Kasumi-1 (cell line): ENCODE measurements at regions not wholly inside any gene's neighbourhood (a gene's known extent, or its start where the extent isn't known, plus 50 kb on each side); places are given as distances from the start of the nearest gene placed in this dataset.
"Not testable (repeated sequence)": the region's sequence is repeated elsewhere in the genome, so short reads cannot be mapped to it uniquely, and the experiment has no call there.

Experiments used
- DNase-seq, 2 experiments: peaks; one replicate each; lab custom pipeline; 2025; lab: John Stamatoyannopoulos, UW

- no peak for DNase-seq
Measured at GRCh38 chr13:74289861-74290773, 155.9 kb upstream of the KLF12 start.

DNA sequence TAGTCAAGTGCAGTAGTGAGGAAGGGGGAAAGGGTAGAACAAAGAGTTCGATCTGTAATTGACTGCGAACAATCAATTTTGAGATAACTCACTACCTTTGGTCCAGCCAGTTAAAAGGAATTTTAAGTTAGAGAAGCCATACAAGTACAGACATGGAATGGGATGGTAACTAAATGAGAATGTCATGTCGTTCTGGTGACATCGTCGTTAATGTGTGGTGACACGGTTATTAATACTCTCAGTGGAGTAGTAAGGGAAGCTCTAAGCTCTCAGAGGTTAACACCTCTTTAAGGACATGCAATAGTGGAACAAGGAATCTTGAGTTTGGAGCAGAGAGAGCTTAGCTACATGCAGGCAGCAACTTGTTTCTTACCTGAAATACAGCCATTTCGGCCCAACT lies 154.9 kb upstream of the KLF12 start:
- DNase-seq, result no peak

- DNase-seq, result no peak
Measured at GRCh38 chr13:74288361-74288911, 154.2 kb upstream of the KLF12 start.

- DNase-seq, result peak; percentile 58 to 64
Measured at GRCh38 chr13:74287724-74288169, 153.5 kb upstream of the KLF12 start.

GRCh38 chr13:74280795-74281490 lies 146.7 kb upstream of the KLF12 start:
- no peak for DNase-seq

GRCh38 chr13:74280093-74280794 lies 146.0 kb upstream of the KLF12 start:
- no peak for DNase-seq

DNA sequence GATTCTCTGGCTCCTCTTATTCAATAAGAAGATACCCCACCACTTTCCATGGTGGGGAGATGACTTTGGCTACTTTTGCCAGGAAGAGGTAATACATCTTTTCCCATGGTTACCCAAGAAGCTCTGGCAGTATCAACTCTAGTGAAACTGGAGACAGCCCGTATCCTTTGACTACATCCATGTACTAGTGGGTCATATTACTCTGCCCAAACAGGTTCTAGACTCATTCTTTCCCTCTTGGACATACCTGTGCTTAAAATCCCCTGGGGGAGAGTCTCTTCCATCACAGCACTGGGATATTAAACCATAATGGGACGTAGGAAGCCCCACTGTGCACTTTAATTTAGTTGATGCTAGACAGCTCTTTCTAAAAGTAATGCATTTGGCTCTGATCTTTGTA lies 144.7 kb upstream of the KLF12 start:
- DNase-seq, result no peak

- DNase-seq, result no peak
Measured at GRCh38 chr13:74274916-74275315, 140.7 kb upstream of the KLF12 start.

DNA sequence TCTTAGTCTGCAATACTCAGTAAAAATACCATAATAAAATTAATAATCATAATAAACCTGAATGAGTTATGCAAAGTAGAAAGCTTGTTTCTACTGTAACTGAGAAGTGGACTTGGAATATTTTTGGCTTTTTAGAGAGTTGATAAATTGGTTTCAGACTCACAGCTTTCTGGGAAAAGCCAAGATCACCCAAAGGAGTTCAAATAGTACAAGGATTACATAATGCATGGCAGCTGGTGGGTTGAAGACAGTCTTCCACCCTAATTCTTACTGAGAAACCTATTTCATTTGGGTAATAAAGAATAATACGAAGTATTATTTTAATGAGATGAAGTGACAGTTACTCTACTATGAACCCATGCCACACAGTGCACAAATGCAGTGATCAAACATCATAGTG lies 139.4 kb upstream of the KLF12 start:
- no peak for DNase-seq

DNA sequence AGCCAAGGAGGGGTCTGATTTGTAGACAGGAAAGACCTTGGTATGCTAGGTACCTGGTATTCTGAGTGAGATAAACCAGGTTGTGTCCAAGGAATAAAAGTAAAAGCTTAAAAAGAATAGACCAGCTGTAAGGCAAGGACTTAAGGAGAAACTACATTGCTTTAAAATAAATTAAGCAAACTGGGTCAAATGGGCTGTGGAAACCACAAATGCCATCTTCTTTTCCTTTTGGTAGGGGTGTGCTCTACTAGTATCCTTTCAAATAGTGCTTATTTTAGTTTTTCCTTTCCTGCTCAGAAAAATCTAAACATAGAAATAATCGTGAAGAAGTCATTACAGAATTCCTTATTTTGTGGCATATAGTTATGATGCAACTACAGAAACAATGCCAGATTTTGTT lies 138.6 kb upstream of the KLF12 start:
- no peak for DNase-seq

- DNase-seq, result no peak
Measured at GRCh38 chr13:74270018-74270417, 135.8 kb upstream of the KLF12 start.

GRCh38 chr13:74266861-74267260 lies 132.7 kb upstream of the KLF12 start:
- DNase-seq, result no peak

- DNase-seq, result no peak
Measured at GRCh38 chr13:74266309-74266708, 132.1 kb upstream of the KLF12 start.

GRCh38 chr13:74264333-74264732 lies 130.1 kb upstream of the KLF12 start:
- no peak for DNase-seq

- not testable (repeated sequence) for DNase-seq
Measured at GRCh38 chr13:74260420-74260819, 126.2 kb upstream of the KLF12 start.

GRCh38 chr13:74259641-74260040 lies 125.4 kb upstream of the KLF12 start:
- DNase-seq, result no peak

- DNase-seq, result no peak
Measured at GRCh38 chr13:74258961-74259360, 124.8 kb upstream of the KLF12 start.

- no peak for DNase-seq
Measured at GRCh38 chr13:74256969-74257368, 122.8 kb upstream of the KLF12 start.

- no peak for DNase-seq
Measured at GRCh38 chr13:74253161-74253560, 119.0 kb upstream of the KLF12 start.

GRCh38 chr13:74251778-74252519 lies 117.7 kb upstream of the KLF12 start:
- no peak for DNase-seq

DNA sequence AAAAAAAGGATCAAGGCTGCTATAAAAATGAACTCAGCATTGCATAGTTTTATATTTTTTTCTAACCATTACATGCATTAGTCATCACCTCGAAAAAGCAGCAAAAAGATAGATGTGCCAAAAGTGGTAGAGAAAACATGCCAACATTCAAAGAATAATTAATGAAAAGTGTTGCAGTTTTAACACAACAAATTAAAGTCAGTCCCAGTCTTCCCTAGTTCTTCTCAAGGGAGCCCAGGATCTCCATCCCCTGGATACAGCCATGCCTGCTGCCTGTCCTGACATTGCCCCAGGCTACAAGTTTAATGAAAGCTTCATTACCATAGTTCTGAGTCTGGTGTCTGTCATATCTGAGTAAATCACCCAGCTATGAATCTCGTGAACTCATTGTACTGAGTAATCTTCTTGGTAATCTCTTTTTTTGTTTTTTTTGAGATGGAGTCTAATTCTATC lies 116.6 kb upstream of the KLF12 start:
- no peak for DNase-seq
